Omental fat pad (tissue), 3 donors: ENCODE measurements at regions not wholly inside any gene's neighbourhood (a gene's known extent, or its start where the extent isn't known, plus 50 kb on each side); places are given as distances from the start of the nearest gene placed in this dataset.

Experiments
- ATAC-seq: fragments of 150-250 bp; one replicate; pipeline ENCODE4 v1.9.1; 2016; ENCODE audit warnings: mild to moderate bottlenecking, moderate library complexity; ENCODE audit not compliant: low FRiP score
- DNase-seq: peaks from one replicate; pipeline ENCODE4 v3.0.0-alpha.2; 2019; ENCODE audit warnings: low spot score
- TF ChIP-seq, protein P1 (sequence below), 3 donors: fragments of 450-650 bp; IDR thresholded peaks; one replicate each; pipeline ENCODE4 v1.5.1; 2016 to 2017; ENCODE audit warnings: antibody characterized with exemption in 3 of 3, mild to moderate bottlenecking in 3 of 3, moderate library complexity in 2 of 3

DNA sequence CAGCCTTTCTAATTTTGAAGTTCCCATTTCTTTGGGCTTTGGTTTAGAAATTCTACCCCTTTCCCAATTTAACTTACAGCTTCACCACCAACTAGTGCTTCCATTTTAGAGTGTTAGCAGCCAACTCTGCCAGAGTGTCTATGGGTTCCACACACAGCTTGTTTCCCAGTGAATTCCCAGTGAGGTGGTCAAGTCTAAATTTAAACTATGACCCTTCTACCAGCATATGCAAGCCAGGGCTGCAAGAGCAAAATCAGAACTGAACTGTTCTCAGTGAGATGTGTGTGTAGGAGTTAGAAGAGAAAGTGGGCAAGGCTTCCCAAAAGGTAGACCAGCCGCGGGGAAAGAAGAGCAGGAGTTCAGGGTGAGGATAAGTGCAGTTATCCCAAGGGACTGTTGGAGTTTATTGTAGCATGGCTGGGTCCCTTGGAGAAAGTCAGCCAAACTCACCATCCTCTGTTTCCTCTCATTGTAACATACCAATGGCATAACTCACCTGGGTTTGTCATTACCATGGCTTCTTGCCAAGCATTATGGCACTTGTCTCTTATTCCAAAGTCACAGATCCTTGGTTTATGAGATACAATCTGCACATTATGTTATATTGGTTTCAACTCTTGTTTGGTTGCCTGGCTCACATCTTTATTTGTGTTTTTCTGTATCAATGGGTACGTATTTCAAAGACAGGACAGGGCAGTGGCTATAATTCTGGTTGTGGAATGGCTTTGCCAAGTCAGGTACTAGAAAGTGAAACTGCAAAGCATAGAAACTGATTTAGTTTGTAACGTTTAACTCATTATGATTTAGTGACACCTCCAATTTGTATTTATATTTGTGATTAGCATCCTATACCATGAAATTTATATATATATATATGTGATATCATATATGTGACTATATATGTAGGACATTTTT is 130.2 kb upstream of the UMPS start:
- DNase-seq (no peak), ATAC-seq (no peak)
- TF ChIP-seq, protein P1, sequence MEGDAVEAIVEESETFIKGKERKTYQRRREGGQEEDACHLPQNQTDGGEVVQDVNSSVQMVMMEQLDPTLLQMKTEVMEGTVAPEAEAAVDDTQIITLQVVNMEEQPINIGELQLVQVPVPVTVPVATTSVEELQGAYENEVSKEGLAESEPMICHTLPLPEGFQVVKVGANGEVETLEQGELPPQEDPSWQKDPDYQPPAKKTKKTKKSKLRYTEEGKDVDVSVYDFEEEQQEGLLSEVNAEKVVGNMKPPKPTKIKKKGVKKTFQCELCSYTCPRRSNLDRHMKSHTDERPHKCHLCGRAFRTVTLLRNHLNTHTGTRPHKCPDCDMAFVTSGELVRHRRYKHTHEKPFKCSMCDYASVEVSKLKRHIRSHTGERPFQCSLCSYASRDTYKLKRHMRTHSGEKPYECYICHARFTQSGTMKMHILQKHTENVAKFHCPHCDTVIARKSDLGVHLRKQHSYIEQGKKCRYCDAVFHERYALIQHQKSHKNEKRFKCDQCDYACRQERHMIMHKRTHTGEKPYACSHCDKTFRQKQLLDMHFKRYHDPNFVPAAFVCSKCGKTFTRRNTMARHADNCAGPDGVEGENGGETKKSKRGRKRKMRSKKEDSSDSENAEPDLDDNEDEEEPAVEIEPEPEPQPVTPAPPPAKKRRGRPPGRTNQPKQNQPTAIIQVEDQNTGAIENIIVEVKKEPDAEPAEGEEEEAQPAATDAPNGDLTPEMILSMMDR (IDR thresholded peaks at IDR 0.05) = no peak

DNA sequence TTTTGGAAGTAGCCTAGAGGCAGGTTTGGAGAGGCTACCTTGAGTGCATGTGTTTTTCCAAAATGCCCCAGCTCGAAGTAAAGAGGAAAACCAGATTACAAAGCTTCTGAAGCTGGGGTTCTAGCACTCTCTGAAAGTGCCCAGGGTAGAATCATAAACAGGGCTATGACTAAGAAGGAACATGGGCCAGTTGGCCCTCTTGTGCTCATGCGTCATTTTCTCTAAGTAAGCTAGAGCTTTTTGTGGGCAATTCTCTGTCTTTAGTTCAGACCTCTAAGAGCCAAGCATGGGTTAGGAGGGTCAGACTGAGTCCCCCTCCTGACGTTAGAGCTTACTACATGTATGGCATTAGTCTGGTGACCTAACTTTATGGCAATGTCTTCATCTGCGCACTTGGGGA is 129.5 kb upstream of the UMPS start:
- TF ChIP-seq, protein P1 (IDR thresholded peaks at IDR 0.05) = no peak
- no peak for DNase-seq
- no peak for ATAC-seq

DNA sequence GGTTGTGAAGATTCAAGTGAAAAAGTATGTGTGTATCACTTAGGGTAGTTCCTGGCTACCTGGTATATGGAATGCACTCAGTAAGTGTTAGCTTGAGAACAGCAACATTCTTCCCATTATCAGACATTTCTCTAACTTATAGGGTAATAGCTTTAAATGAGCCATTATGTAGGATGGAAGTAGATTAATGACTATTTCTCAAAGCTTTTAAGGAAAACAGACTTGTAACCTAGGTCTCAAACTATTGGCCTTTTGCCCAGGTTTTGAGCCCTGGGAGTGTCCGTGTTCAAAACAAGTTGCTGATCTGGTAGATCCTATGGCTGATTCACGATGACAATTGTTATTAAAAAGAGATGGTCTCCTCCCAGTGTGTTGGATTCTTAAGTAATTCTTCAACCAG is 129.1 kb upstream of the UMPS start:
- ATAC-seq (no peak), DNase-seq (no peak)
- TF ChIP-seq, protein P1 (IDR thresholded peaks at IDR 0.05) = no peak

- no peak for DNase-seq
- ATAC-seq = no peak
- TF ChIP-seq, protein P1 (IDR thresholded peaks at IDR 0.05) = no peak
These were observed 127.1 kb upstream of the UMPS start for GRCh38 chr3:124602980-124603627.

DNA sequence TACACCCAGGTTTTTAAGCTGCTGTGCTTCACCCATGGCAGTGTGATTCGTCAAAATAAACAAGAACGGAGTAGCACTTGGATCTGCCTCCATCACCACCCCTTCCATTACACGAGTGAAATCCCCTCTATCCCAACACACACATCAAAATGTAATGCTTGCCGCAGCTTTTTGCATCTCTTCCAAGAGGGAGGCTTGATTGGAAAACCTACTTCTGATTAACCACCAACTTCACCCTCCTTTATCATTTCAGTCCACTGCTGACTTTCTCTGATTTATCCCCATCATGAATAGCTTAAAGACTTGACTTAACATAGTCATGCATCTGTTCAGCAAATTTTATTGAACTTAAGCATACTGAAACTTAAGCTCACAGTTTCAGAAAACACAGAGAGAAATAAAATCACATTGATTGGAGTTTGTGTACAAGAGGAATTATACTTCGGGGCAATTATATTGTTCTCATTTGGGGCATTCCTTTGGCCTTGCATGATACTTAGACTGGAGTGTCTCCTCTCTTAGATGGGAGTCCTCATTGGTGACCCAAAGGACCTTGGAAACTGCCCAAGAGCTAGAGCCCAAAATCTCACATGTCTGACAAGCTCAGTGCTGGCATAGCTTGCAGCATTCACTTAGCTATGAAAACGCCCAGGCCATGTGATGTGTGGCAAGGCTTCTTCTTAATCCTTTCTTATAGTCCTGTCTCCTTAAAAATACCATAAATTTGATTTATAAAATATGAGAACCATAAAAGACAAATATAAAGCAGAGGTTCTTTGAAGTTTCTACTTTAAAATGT is 124.3 kb upstream of the UMPS start:
- ATAC-seq (no peak), DNase-seq (no peak)
- TF ChIP-seq, protein P1 (IDR thresholded peaks at IDR 0.05) = no peak

DNA sequence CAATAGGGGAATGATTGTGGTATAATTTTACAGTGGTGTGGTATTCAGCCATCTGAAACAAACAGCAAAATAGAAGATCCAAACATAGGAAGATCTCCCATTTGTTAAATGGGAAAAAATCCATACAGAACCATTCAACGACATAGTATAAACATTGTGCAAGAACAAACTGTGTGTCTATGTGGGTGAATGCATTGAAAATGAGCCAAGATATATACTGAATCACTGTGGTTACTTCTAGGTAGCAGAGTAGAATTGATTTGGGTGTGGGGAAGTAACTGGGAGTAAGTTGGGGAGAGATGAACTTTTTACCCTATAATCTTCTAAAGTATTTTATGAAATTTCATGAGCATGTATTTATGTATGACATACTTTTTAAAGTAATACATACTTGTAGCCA is 123.1 kb upstream of the UMPS start:
- TF ChIP-seq, protein P1 (IDR thresholded peaks at IDR 0.05) = no peak
- ATAC-seq (no peak), DNase-seq (no peak)
